GM10248 (cell line): ENCODE measurements at regions not wholly inside any gene's neighbourhood (a gene's known extent, or its start where the extent isn't known, plus 50 kb on each side); places are given as distances from the start of the nearest gene placed in this dataset.

Source experiments
- CTCF ChIA-PET: fragments of 300-600 bp; sonication (Branson Sonifier 250); formaldehyde crosslinking; extraction: SDS; loops from one replicate; lab custom pipeline; 2021; ENCODE audit warnings: antibody characterized with exemption; lab: Yijun Ruan, JAX
- POLR2A ChIA-PET: fragments of 350-650 bp; sonication (Branson Sonifier 250); formaldehyde crosslinking; extraction: SDS; loops from one replicate; lab custom pipeline; 2020; ENCODE audit warnings: antibody characterized with exemption; lab: Yijun Ruan, JAX
- DNase-seq: peaks from one replicate; pipeline ENCODE4 v3.0.0; 2012; ENCODE audit errors: extremely low spot score
- CTCF ChIP-seq: IDR thresholded peaks from 2 replicates; pipeline ENCODE4 v1.5.1; 2012; ENCODE audit warnings: mild to moderate bottlenecking, low read depth; ENCODE audit errors: extremely low read depth, missing control alignments, control extremely low read depth

DNA sequence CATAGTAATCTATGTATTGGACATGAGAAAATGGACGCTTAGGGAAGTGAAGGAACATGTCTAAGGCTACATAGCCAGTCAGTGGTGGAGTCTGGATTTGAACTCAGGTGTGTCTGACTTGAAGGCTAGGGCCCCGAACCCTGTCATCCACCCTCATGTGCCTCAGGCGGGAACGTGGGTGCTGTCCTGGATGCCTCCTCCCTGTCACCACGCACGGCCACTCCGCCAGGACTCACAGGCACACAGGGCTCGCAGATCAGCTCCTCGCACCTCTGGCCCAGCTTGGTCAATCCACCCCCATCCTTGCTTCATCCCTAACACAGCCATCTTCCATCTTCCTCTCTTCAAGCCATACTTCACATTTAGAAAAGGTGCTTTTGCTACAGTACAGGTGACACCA lies 154.7 kb downstream of the KCNJ12 start:
- POLR2A ChIA-PET, result no interaction called here
- CTCF ChIA-PET, result interaction anchor here (1.8 kb wide), 1 partner anchor 18 kb away, joined by 4 read pairs; no protein-coding TSS in a partner anchor
- TF ChIP-seq CTCF, result no peak
- DNase-seq, result no peak

- POLR2A ChIA-PET, result no interaction called here
- DNase-seq, result no peak
- CTCF ChIA-PET, result interaction anchor here (1.8 kb wide), 1 partner anchor 20 kb away, joined by 4 read pairs; no protein-coding TSS in a partner anchor
- no peak for TF ChIP-seq CTCF
Measured at GRCh38 chr17:21532763-21533385, 156.7 kb downstream of the KCNJ12 start.

DNA sequence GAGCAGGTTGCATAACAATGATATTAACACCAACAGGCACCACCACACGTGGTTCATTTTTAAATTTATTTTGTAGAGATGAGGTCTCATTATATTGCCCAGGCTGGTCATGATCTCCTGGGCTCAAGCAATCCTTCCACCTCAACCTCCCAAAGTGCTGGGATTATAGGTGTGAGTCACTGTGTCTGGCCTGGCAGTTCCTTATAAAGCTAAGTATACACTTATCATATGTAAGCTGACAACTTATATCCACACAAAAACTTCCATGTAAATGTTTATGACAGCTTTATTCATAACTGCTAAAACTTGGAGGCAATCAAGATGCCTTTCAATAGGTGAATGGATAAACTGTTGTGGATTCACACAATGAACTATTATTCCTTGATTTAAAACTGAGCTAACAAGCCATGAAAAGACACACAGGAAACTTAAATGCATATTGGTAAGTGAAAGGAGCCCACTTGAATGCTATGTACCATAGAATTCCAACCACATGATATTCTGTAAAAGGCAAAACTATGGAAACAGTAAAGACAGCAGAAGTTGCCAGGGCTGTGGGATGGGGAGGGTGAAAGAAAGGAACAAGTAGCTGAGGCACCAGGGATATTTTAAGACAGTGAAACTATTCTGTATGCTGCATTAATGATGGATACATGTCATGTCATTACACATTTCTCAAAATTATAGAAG lies 156.5 kb upstream of the KCNJ18 start:
- no peak for DNase-seq
- POLR2A ChIA-PET, result no interaction called here
- TF ChIP-seq CTCF, result no peak
- CTCF ChIA-PET, result interaction anchor here (1.5 to 1.8 kb wide), 2 partner anchors 16 to 23 kb away, joined by 4 read pairs; no protein-coding TSS in a partner anchor

GRCh38 chr17:21537302-21537701 lies 155.0 kb upstream of the KCNJ18 start:
- TF ChIP-seq CTCF, result no peak
- DNase-seq, result no peak
- CTCF ChIA-PET, result interaction anchor here (1.8 kb wide), 1 partner anchor 18 kb away, joined by 4 read pairs; no protein-coding TSS in a partner anchor

GRCh38 chr17:21538615-21539014 lies 153.7 kb upstream of the KCNJ18 start:
- DNase-seq, result no peak
- POLR2A ChIA-PET, result no interaction called here
- no peak for TF ChIP-seq CTCF
- CTCF ChIA-PET, result no interaction called here

More at GRCh38 chr17:21537302-21537701, 155.0 kb upstream of the KCNJ18 start:
- POLR2A ChIA-PET, result no interaction called here

GRCh38 chr17:21539146-21539545 lies 153.2 kb upstream of the KCNJ18 start:
- no peak for TF ChIP-seq CTCF
- CTCF ChIA-PET, result no interaction called here
- POLR2A ChIA-PET, result no interaction called here
- DNase-seq, result no peak
